NCI-H1092 treated with DMSO at 0.1 percent for 48 hours (cell line): ENCODE measurements at regions not wholly inside any gene's neighbourhood (a gene's known extent, or its start where the extent isn't known, plus 50 kb on each side); places are given as distances from the start of the nearest gene placed in this dataset.
"Not testable (repeated sequence)": the region's sequence is repeated elsewhere in the genome, so short reads cannot be mapped to it uniquely, and the experiment has no call there.

Experiments used
- DNase-seq: peaks from one replicate; lab custom pipeline; 2025; lab: John Stamatoyannopoulos, UW

GRCh38 chr5:100479079-100479688 lies 56.0 kb upstream of the FAM174A start:
- peak; percentile 47 for DNase-seq

- no peak for DNase-seq
These were observed 63.1 kb upstream of the FAM174A start for GRCh38 chr5:100472091-100472490.

GRCh38 chr5:100469767-100470166 lies 65.4 kb upstream of the FAM174A start:
- DNase-seq = no peak

GRCh38 chr5:100464418-100464817 lies 70.8 kb upstream of the FAM174A start:
- no peak for DNase-seq

GRCh38 chr5:100456615-100457014 lies 78.6 kb upstream of the FAM174A start:
- DNase-seq = no peak

- no peak for DNase-seq
These were observed 83.0 kb upstream of the FAM174A start for GRCh38 chr5:100452126-100452525.

- DNase-seq = no peak
These were observed 87.1 kb upstream of the FAM174A start for GRCh38 chr5:100448111-100448528.

GRCh38 chr5:100446879-100447430 lies 88.2 kb upstream of the FAM174A start:
- DNase-seq = no peak

- DNase-seq = no peak
These were observed 90.2 kb upstream of the FAM174A start for GRCh38 chr5:100444961-100445360.

- DNase-seq = no peak
These were observed 100.4 kb upstream of the FAM174A start for GRCh38 chr5:100434815-100435214.

- no peak for DNase-seq
These were observed 102.4 kb upstream of the FAM174A start for GRCh38 chr5:100432741-100433140.

GRCh38 chr5:100430268-100431195 lies 104.6 kb upstream of the FAM174A start:
- DNase-seq = peak; percentile 7

GRCh38 chr5:100424787-100425186 lies 110.4 kb upstream of the FAM174A start:
- no peak for DNase-seq

- DNase-seq = no peak
These were observed 111.2 kb upstream of the FAM174A start for GRCh38 chr5:100424017-100424416.

GRCh38 chr5:100423330-100423729 lies 111.8 kb upstream of the FAM174A start:
- no peak for DNase-seq

GRCh38 chr5:100421360-100421759 lies 113.8 kb upstream of the FAM174A start:
- DNase-seq = no peak

- no peak for DNase-seq
These were observed 116.9 kb upstream of the FAM174A start for GRCh38 chr5:100418231-100418630.

GRCh38 chr5:100409660-100410151 lies 125.5 kb upstream of the FAM174A start:
- no peak for DNase-seq

- no peak for DNase-seq
These were observed 128.1 kb upstream of the FAM174A start for GRCh38 chr5:100407053-100407452.

GRCh38 chr5:100406640-100407039 lies 128.5 kb upstream of the FAM174A start:
- peak; percentile 69 for DNase-seq

GRCh38 chr5:100402071-100402470 lies 133.1 kb upstream of the FAM174A start:
- DNase-seq = no peak

- no peak for DNase-seq
These were observed 134.0 kb upstream of the FAM174A start for GRCh38 chr5:100401149-100401548.

GRCh38 chr5:100398815-100399214 lies 136.4 kb upstream of the FAM174A start:
- DNase-seq = not testable (repeated sequence)
